HG02623 (cell line): ENCODE measurements at regions not wholly inside any gene's neighbourhood (a gene's known extent, or its start where the extent isn't known, plus 50 kb on each side); places are given as distances from the start of the nearest gene placed in this dataset.

ENCODE experiments used
- ATAC-seq: cut with Tn5 transposase; IDR thresholded peaks from one replicate; pipeline ENCODE4 v1.9.1; 2021; ENCODE audit warnings: moderate library complexity; ENCODE audit not compliant: unreplicated experiment

GRCh38 chr10:83037653-83038052 is 1101.7 kb upstream of the GHITM start:
- no peak for ATAC-seq

GRCh38 chr10:83038631-83039030 is 1100.7 kb upstream of the GHITM start:
- no peak for ATAC-seq

GRCh38 chr10:83045731-83046130 is 1093.6 kb upstream of the GHITM start:
- no peak for ATAC-seq

- no peak for ATAC-seq
Observed at GRCh38 chr10:83050815-83051214, 1088.5 kb upstream of the GHITM start.

- ATAC-seq, result no peak
Observed at GRCh38 chr10:83062871-83063270, 1076.4 kb upstream of the GHITM start.

- no peak for ATAC-seq
Observed at GRCh38 chr10:83073472-83073871, 1065.8 kb upstream of the GHITM start.

- ATAC-seq, result no peak
Observed at GRCh38 chr10:83075016-83075814, 1064.1 kb upstream of the GHITM start.

GRCh38 chr10:83075815-83076355 is 1063.4 kb upstream of the GHITM start:
- no peak for ATAC-seq

- no peak for ATAC-seq
Observed at GRCh38 chr10:83076443-83076842, 1062.9 kb upstream of the GHITM start.

- no peak for ATAC-seq
Observed at GRCh38 chr10:83078160-83078559, 1061.1 kb upstream of the GHITM start.

GRCh38 chr10:83078645-83079044 is 1060.7 kb upstream of the GHITM start:
- ATAC-seq, result no peak

- ATAC-seq, result no peak
Observed at GRCh38 chr10:83083831-83084230, 1055.5 kb upstream of the GHITM start.

- ATAC-seq, result no peak
Observed at GRCh38 chr10:83089335-83089734, 1050.0 kb upstream of the GHITM start.

- no peak for ATAC-seq
Observed at GRCh38 chr10:83104616-83105015, 1034.7 kb upstream of the GHITM start.

- no peak for ATAC-seq
Observed at GRCh38 chr10:83108565-83109333, 1030.6 kb upstream of the GHITM start.

- no peak for ATAC-seq
Observed at GRCh38 chr10:83119346-83119745, 1020.0 kb upstream of the GHITM start.

- ATAC-seq, result no peak
Observed at GRCh38 chr10:83122336-83122735, 1017.0 kb upstream of the GHITM start.

GRCh38 chr10:83127942-83128575 is 1011.2 kb upstream of the GHITM start:
- ATAC-seq, result no peak

GRCh38 chr10:83140811-83141210 is 998.5 kb upstream of the GHITM start:
- ATAC-seq, result no peak

GRCh38 chr10:83142074-83142563 is 997.2 kb upstream of the GHITM start:
- no peak for ATAC-seq

GRCh38 chr10:83144461-83144860 is 994.8 kb upstream of the GHITM start:
- ATAC-seq, result no peak
